ENCODE measurements at regions not wholly inside any gene's neighbourhood (a gene's known extent, or its start where the extent isn't known, plus 50 kb on each side); places are given as distances from the start of the nearest gene placed in this dataset.

- H3K4me3 Mint-ChIP-seq: no peak overlapping the region
- Histone ChIP-seq H2BK5ac (ENCODE audit: insufficient read length, low read length) (no peak overlapping the region), H2BK15ac (ENCODE audit: low read depth, low read length) (no peak overlapping the region), H2BK20ac (ENCODE audit: low read depth, low read length, poor library complexity, severe bottlenecking) (no peak overlapping the region), H3K18ac (ENCODE audit: insufficient read length, low read depth, low read length) (no peak overlapping the region), H4K91ac (ENCODE audit: insufficient read length, low read depth, low read length) (no peak overlapping the region), H2AFZ (ENCODE audit: low read length) (no peak overlapping the region), H3T11ph (ENCODE audit: low read length) (no peak overlapping the region), H3K9me3 (ENCODE audit: control insufficient read depth, low read depth, low read length) (peaks cover 6% of the 10 kb centered on the region), H4K20me1 (ENCODE audit: control insufficient read depth, insufficient read depth, insufficient read length) (no peaks in the 10 kb centered on the region), H2BK12ac (ENCODE audit: insufficient read length, low read depth, low read length) (no peak overlapping the region), H2BK120ac (ENCODE audit: low read depth, low read length, poor library complexity, severe bottlenecking) (no peak overlapping the region), H3K4me1 (ENCODE audit: insufficient read depth, low read length) (no peaks in the 10 kb centered on the region), H3K4me2 (ENCODE audit: insufficient read depth, insufficient read length, low read length) (no peak overlapping the region), H4K5ac (ENCODE audit: insufficient read length, low read depth, low read length) (no peak overlapping the region), H3K79me1 (ENCODE audit: insufficient read depth, low read depth, low read length, poor library complexity, severe bottlenecking) (no peaks in the 10 kb centered on the region), H3K23me2 (ENCODE audit: insufficient read length, low read depth, low read length, poor library complexity, severe bottlenecking) (no peaks in the 10 kb centered on the region), H2AK5ac (ENCODE audit: insufficient read length, low read length) (no peak overlapping the region), H3K14ac (ENCODE audit: insufficient read depth, low read length) (no peak overlapping the region), H3K23ac (ENCODE audit: insufficient read length, low read depth, low read length) (no peak overlapping the region), H3K4ac (ENCODE audit: low read depth, low read length) (no peak overlapping the region), H3K9ac (ENCODE audit: extremely low read depth, insufficient read length, low read length) (no peak overlapping the region), H4K8ac (replicated peaks; ENCODE audit: insufficient read length, low read depth, low read length) (no peak overlapping the region), H3K79me2 (ENCODE audit: insufficient read depth, low read length) (no peaks in the 10 kb centered on the region), H3K27ac (ENCODE audit: insufficient read length, low read depth, low read length) (no peak overlapping the region), H3K27me3 (ENCODE audit: insufficient read depth, low read length) (no peaks in the 10 kb centered on the region), H3K56ac (ENCODE audit: insufficient read length, low read depth, low read length) (no peak overlapping the region)
- peaks cover 34 to 46% (median 41%) of the 10 kb centered on the region in 3 experiments for H3K36me3 Mint-ChIP-seq (ENCODE audit: insufficient read depth in 1 of 3, low read depth in 3 of 3)
- WGBS (ENCODE audit: extremely low coverage, insufficient read length, low lambda C conversion rate): no CpG with 5 or more reads among the region's 3 CpGs
- no peak for DNase-seq
- TF ChIP-seq CTCF (conservative IDR thresholded peaks at IDR 0.05): no peak
- peaks cover 36 to 45% of the 10 kb centered on the region in 2 experiments for H3K9me3 Mint-ChIP-seq
- H3K27ac Mint-ChIP-seq: no peak overlapping the region
- no peaks in the 10 kb centered on the region for H3K27me3 Mint-ChIP-seq (ENCODE audit: low read depth)
- H3K4me1 Mint-ChIP-seq: peaks cover 2% of the 10 kb centered on the region in 2 experiments; a peak in 3 of 4 replicates
These were observed 198.7 kb upstream of the MYLIP start for GRCh38 chr6:15930207-15930606.
